CD4-positive, alpha-beta memory T cell (primary cell): ENCODE measurements at regions not wholly inside any gene's neighbourhood (a gene's known extent, or its start where the extent isn't known, plus 50 kb on each side); places are given as distances from the start of the nearest gene placed in this dataset.

Experiments
- CTCF ChIA-PET: fragments of 350-600 bp; sonication (Branson Sonifier 250); formaldehyde crosslinking; loops from one replicate; lab custom pipeline; 2021; ENCODE audit warnings: inconsistent platforms; ENCODE audit not compliant: partially characterized antibody; lab: Charles Lee
- POLR2A ChIA-PET: fragments of 350-600 bp; sonication (Branson Sonifier 250); formaldehyde crosslinking; loops from one replicate; lab custom pipeline; 2021; ENCODE audit not compliant: partially characterized antibody; lab: Charles Lee
- DNase-seq, 5 donors: peaks; one replicate each; pipeline versions ENCODE4 v3.0.0 to v3.0.0-alpha.2; 2020 to 2022; ENCODE audit warnings: mixed read lengths in 1 of 5
- H3K27ac ChIP-seq: one replicate; pipeline ENCODE4 v1.7.0; 2013; ENCODE audit warnings: low read depth, low read length
- H3K27me3 ChIP-seq: 2 replicates; pipeline ENCODE4 v1.7.0; 2013; ENCODE audit warnings: mild to moderate bottlenecking, low read length, moderate library complexity; ENCODE audit not compliant: insufficient read depth
- H3K36me3 ChIP-seq: 2 replicates; pipeline ENCODE4 v1.7.0; 2013; ENCODE audit warnings: mild to moderate bottlenecking, low read length, moderate library complexity; ENCODE audit not compliant: insufficient read depth
- H3K4me1 ChIP-seq: 2 replicates; pipeline ENCODE4 v1.7.0; 2013; ENCODE audit warnings: mild to moderate bottlenecking, low read length, moderate library complexity; ENCODE audit not compliant: insufficient read depth
- H3K4me3 ChIP-seq, 2 donors: one replicate each; pipeline ENCODE4 v1.7.0; 2013; ENCODE audit warnings: low read length in 2 of 2, mild to moderate bottlenecking in 1 of 2
- H3K9me3 ChIP-seq, 2 donors: one replicate each; pipeline ENCODE4 v1.7.0; 2013; ENCODE audit warnings: low read length in 2 of 2, control low read depth in 1 of 2; ENCODE audit not compliant: control insufficient read depth in 1 of 2
- H3K27ac Mint-ChIP-seq, 7 donors: one replicate each; pipeline ENCODE4 v1.8.0; 2020 to 2021; ENCODE audit warnings: mixed read lengths in 7 of 7, mild to moderate bottlenecking in 6 of 7, inconsistent platforms in 3 of 7, moderate library complexity in 3 of 7
- H3K27me3 Mint-ChIP-seq, 2 donors: one replicate each; pipeline ENCODE4 v1.8.0; 2020 to 2021; ENCODE audit warnings: mixed read lengths in 2 of 2
- H3K36me3 Mint-ChIP-seq, 2 donors: one replicate each; pipeline ENCODE4 v1.8.0; 2020 to 2021; ENCODE audit warnings: mixed read lengths in 2 of 2, inconsistent platforms in 1 of 2, mild to moderate bottlenecking in 1 of 2
- H3K4me1 Mint-ChIP-seq, 4 donors: one replicate each; pipeline ENCODE4 v1.8.0; 2020 to 2021; ENCODE audit warnings: mixed read lengths in 4 of 4, mild to moderate bottlenecking in 1 of 4
- H3K4me3 Mint-ChIP-seq, 8 donors: one replicate each; pipeline ENCODE4 v1.8.0; 2020 to 2021; ENCODE audit warnings: mixed read lengths in 8 of 8, mild to moderate bottlenecking in 7 of 8, moderate library complexity in 6 of 8, inconsistent platforms in 3 of 8
- H3K9me3 Mint-ChIP-seq, 8 donors: one replicate each; pipeline ENCODE4 v1.8.0; 2020 to 2021; ENCODE audit warnings: mixed read lengths in 8 of 8, mild to moderate bottlenecking in 5 of 8, inconsistent platforms in 3 of 8, moderate library complexity in 1 of 8
- intact Hi-C: fragments of 100-400 bp; cut with micrococcal nuclease; formaldehyde crosslinking; loops from one replicate; pipeline ENCODE4 v1.15.1; 2023

GRCh38 chr17:12566291-12566690 lies 99.4 kb upstream of the MYOCD start:
- no peak for DNase-seq
- Histone ChIP-seq H3K27me3 (no peaks in the 10 kb centered on the region), H3K9me3 (no peaks in the 10 kb centered on the region), H3K36me3 (no peaks in the 10 kb centered on the region), H3K27ac (no peak overlapping the region), H3K4me3 (no peak overlapping the region), H3K4me1 (no peaks in the 10 kb centered on the region)
- Mint-ChIP-seq H3K36me3 (no peaks in the 10 kb centered on the region), H3K4me1 (no peaks in the 10 kb centered on the region), H3K4me3 (no peak overlapping the region), H3K27ac (no peak overlapping the region), H3K9me3 (peaks cover 0 to 10% (median 6%) of the 10 kb centered on the region in 8 donors), H3K27me3 (peaks cover 0 to 3% of the 10 kb centered on the region in 2 donors)
- intact Hi-C loops: no loop called here
- ChIA-PET POLR2A (no interaction called here), CTCF (no interaction called here)

- Mint-ChIP-seq H3K4me1 (peaks cover 0 to 2% (median 0%) of the 10 kb centered on the region in 4 donors), H3K9me3 (peaks cover 0 to 13% (median 6%) of the 10 kb centered on the region in 8 donors), H3K27me3 (peaks cover 0 to 3% of the 10 kb centered on the region in 2 donors), H3K27ac (no peak overlapping the region), H3K36me3 (no peaks in the 10 kb centered on the region), H3K4me3 (no peak overlapping the region)
- intact Hi-C loops: no loop called here
- Histone ChIP-seq H3K9me3 (no peaks in the 10 kb centered on the region), H3K4me1 (no peaks in the 10 kb centered on the region), H3K4me3 (no peak overlapping the region), H3K27ac (no peak overlapping the region), H3K27me3 (no peaks in the 10 kb centered on the region), H3K36me3 (no peaks in the 10 kb centered on the region)
- ChIA-PET POLR2A (no interaction called here), CTCF (no interaction called here)
- DNase-seq: no peak
Measured at GRCh38 chr17:12567077-12568053, 98.3 kb upstream of the MYOCD start.

GRCh38 chr17:12568358-12569251 lies 97.1 kb upstream of the MYOCD start:
- Histone ChIP-seq H3K27me3 (no peaks in the 10 kb centered on the region), H3K27ac (no peak overlapping the region), H3K4me1 (no peaks in the 10 kb centered on the region), H3K36me3 (no peaks in the 10 kb centered on the region), H3K9me3 (no peaks in the 10 kb centered on the region), H3K4me3 (no peak overlapping the region)
- ChIA-PET POLR2A (no interaction called here), CTCF (no interaction called here)
- Mint-ChIP-seq H3K27me3 (peaks cover 0 to 3% of the 10 kb centered on the region in 2 donors), H3K4me3 (no peak overlapping the region), H3K36me3 (no peaks in the 10 kb centered on the region), H3K9me3 (peaks cover 0 to 13% (median 6%) of the 10 kb centered on the region in 8 donors), H3K27ac (no peak overlapping the region), H3K4me1 (peaks cover 0 to 2% (median 0%) of the 10 kb centered on the region in 4 donors)
- intact Hi-C loops: no loop called here
- DNase-seq: no peak

GRCh38 chr17:12571606-12572005 lies 94.1 kb upstream of the MYOCD start:
- Histone ChIP-seq H3K4me3 (no peak overlapping the region), H3K27me3 (no peaks in the 10 kb centered on the region), H3K36me3 (no peaks in the 10 kb centered on the region), H3K27ac (no peak overlapping the region), H3K9me3 (no peaks in the 10 kb centered on the region), H3K4me1 (no peaks in the 10 kb centered on the region)
- ChIA-PET POLR2A (no interaction called here), CTCF (no interaction called here)
- Mint-ChIP-seq H3K4me3 (no peak overlapping the region), H3K9me3 (peaks cover 0 to 9% (median 4%) of the 10 kb centered on the region in 8 donors), H3K4me1 (peaks cover 0 to 2% (median 0%) of the 10 kb centered on the region in 4 donors), H3K36me3 (no peaks in the 10 kb centered on the region), H3K27me3 (peaks cover 0 to 3% of the 10 kb centered on the region in 2 donors), H3K27ac (no peak overlapping the region)
- intact Hi-C loops: no loop called here
- no peak for DNase-seq

- Histone ChIP-seq H3K36me3 (no peaks in the 10 kb centered on the region), H3K27ac (no peak overlapping the region), H3K9me3 (no peaks in the 10 kb centered on the region), H3K4me3 (no peak overlapping the region), H3K4me1 (no peaks in the 10 kb centered on the region), H3K27me3 (no peaks in the 10 kb centered on the region)
- H3K9me3 Mint-ChIP-seq: peaks cover 0 to 11% (median 5%) of the 10 kb centered on the region in 8 donors
- peaks cover 0 to 2% (median 0%) of the 10 kb centered on the region in 4 donors for H3K4me1 Mint-ChIP-seq
- no peak overlapping the region for H3K4me3 Mint-ChIP-seq
- CTCF ChIA-PET: no interaction called here
- POLR2A ChIA-PET: no interaction called here
- no peak for DNase-seq
- intact Hi-C loops: no loop called here
- no peak overlapping the region for H3K27ac Mint-ChIP-seq
- H3K27me3 Mint-ChIP-seq: peaks cover 0 to 5% of the 10 kb centered on the region in 2 donors
- no peaks in the 10 kb centered on the region for H3K36me3 Mint-ChIP-seq
Measured at GRCh38 chr17:12574525-12574924, 91.2 kb upstream of the MYOCD start.

- Mint-ChIP-seq H3K27ac (no peak overlapping the region), H3K36me3 (no peaks in the 10 kb centered on the region), H3K4me1 (peaks cover 0 to 2% (median 0%) of the 10 kb centered on the region in 4 donors), H3K27me3 (peaks cover 0 to 2% of the 10 kb centered on the region in 2 donors), H3K4me3 (no peak overlapping the region), H3K9me3 (peaks cover 0 to 12% (median 1%) of the 10 kb centered on the region in 8 donors)
- Histone ChIP-seq H3K4me1 (no peaks in the 10 kb centered on the region), H3K4me3 (no peak overlapping the region), H3K36me3 (no peaks in the 10 kb centered on the region), H3K27me3 (no peaks in the 10 kb centered on the region), H3K27ac (no peak overlapping the region), H3K9me3 (no peaks in the 10 kb centered on the region)
- intact Hi-C loops: no loop called here
- no peak for DNase-seq
- ChIA-PET POLR2A (no interaction called here), CTCF (no interaction called here)
Measured at GRCh38 chr17:12575641-12576040, 90.0 kb upstream of the MYOCD start.

- H3K4me3 Mint-ChIP-seq: no peak overlapping the region
- peaks cover 0 to 16% (median 4%) of the 10 kb centered on the region in 8 donors for H3K9me3 Mint-ChIP-seq
- H3K4me3 ChIP-seq: no peak overlapping the region
- H3K27me3 Mint-ChIP-seq: peaks cover 3 to 4% of the 10 kb centered on the region in 2 donors
- no peak overlapping the region for H3K27ac ChIP-seq
- intact Hi-C loops: no loop called here
- no peaks in the 10 kb centered on the region for H3K27me3 ChIP-seq
- no peaks in the 10 kb centered on the region for H3K4me1 Mint-ChIP-seq
- CTCF ChIA-PET: no interaction called here
- no peaks in the 10 kb centered on the region for H3K36me3 ChIP-seq
- POLR2A ChIA-PET: no interaction called here
- no peaks in the 10 kb centered on the region for H3K4me1 ChIP-seq
- no peaks in the 10 kb centered on the region for H3K36me3 Mint-ChIP-seq
- no peaks in the 10 kb centered on the region for H3K9me3 ChIP-seq
- DNase-seq: no peak
- H3K27ac Mint-ChIP-seq: no peak overlapping the region
Measured at GRCh38 chr17:12579288-12579687, 86.4 kb upstream of the MYOCD start.
